Spleen (tissue), 11 donors: ENCODE measurements at regions not wholly inside any gene's neighbourhood (a gene's known extent, or its start where the extent isn't known, plus 50 kb on each side); places are given as distances from the start of the nearest gene placed in this dataset.

ENCODE experiments used
- DNase-seq: peaks from one replicate; pipeline ENCODE4 v3.0.0-alpha.2; 2020
- H3K27ac ChIP-seq, 8 donors: fragments of 200-600 bp; sonication (generic) in 7 of 8; 1 replicate in 4 of 8; 2 replicates in 4 of 8; pipeline versions ENCODE4 v1.5.0 to v1.8.0; 2016 to 2021; ENCODE audit warnings: inconsistent platforms in 4 of 8, mild to moderate bottlenecking in 4 of 8, moderate library complexity in 1 of 8
- H3K27me3 ChIP-seq, 7 donors: fragments of 200-600 bp; sonication (generic) in 6 of 7; replicated peaks in 1 of 7; 1 replicate in 4 of 7; 2 replicates in 3 of 7; pipeline versions ENCODE4 v1.5.0 to v1.8.0; 2016 to 2021; ENCODE audit warnings: inconsistent platforms in 3 of 7, mild to moderate bottlenecking in 1 of 7
- H3K36me3 ChIP-seq, 6 donors: fragments of 200-600 bp; sonication (generic) in 5 of 6; 1 replicate in 4 of 6; 2 replicates in 2 of 6; pipeline versions ENCODE4 v1.5.0 to v1.8.0; 2016 to 2021; ENCODE audit warnings: inconsistent platforms in 2 of 6
- H3K4me1 ChIP-seq, 6 donors: fragments of 200-600 bp; sonication (generic) in 5 of 6; 1 replicate in 3 of 6; 2 replicates in 3 of 6; pipeline versions ENCODE4 v1.5.0 to v1.8.0; 2016 to 2021; ENCODE audit warnings: inconsistent platforms in 3 of 6
- H3K4me3 ChIP-seq, 8 donors: fragments of 200-600 bp; sonication (generic) in 7 of 8; 1 replicate in 4 of 8; 2 replicates in 4 of 8; pipeline versions ENCODE4 v1.5.0 to v1.8.0; 2016 to 2021; ENCODE audit warnings: inconsistent platforms in 4 of 8, mild to moderate bottlenecking in 4 of 8, moderate library complexity in 2 of 8
- H3K9me3 ChIP-seq, 8 donors: fragments of 200-600 bp; sonication (generic) in 7 of 8; 1 replicate in 4 of 8; 2 replicates in 4 of 8; pipeline versions ENCODE4 v1.5.0 to v1.8.0; 2016 to 2021; ENCODE audit warnings: inconsistent platforms in 4 of 8
- POLR2A ChIP-seq, 3 donors: fragments of 450-650 bp; IDR thresholded peaks; one replicate each; pipeline ENCODE4 v1.5.1; 2017; ENCODE audit warnings: antibody characterized with exemption in 3 of 3, mild to moderate bottlenecking in 1 of 3
- POLR2AphosphoS5 ChIP-seq, 3 donors: sonication (generic); formaldehyde crosslinking; IDR thresholded peaks; one replicate each; pipeline ENCODE4 v1.5.1; 2017; ENCODE audit warnings: antibody characterized with exemption in 3 of 3
- WGBS, 5 donors: extraction: QIAGEN DNeasy Blood & Tissue Kit in 3 of 5; methylation state at CpG; one replicate each; pipeline versions ENCODE4 v1.1.5 to v1.1.7; 2013 to 2018; 5-methylcytosine and 5-hydroxymethylcytosine counted together
- intact Hi-C: fragments of 100-400 bp; cut with DNase I; formaldehyde crosslinking; loops from one replicate; pipeline ENCODE4 v1.15.0; 2023; ENCODE audit warnings: low total_unique reads
- TF ChIP-seq, protein P1 (sequence below), 11 experiments: fragments of 200-600 bp in 7 of 11; fragments of 450-650 bp in 4 of 11; sonication (generic) in 4 of 11; IDR thresholded peaks in 8 of 11; conservative IDR thresholded peaks in 3 of 11; 1 replicate in 7 of 11; 2 replicates in 4 of 11; pipeline versions ENCODE4 v1.4.0 to v1.8.0; 2016 to 2021; ENCODE audit warnings: antibody characterized with exemption in 11 of 11, inconsistent platforms in 4 of 11, mild to moderate bottlenecking in 1 of 11
- donor health status: healthy with polysubstance abuse.
- donor health status: DM: no; HTN: no; CAD: no; lungs with moderate emphysema.
- donor health status: DM: no; HTN: no; CAD: no.
- donor health status: Bipolar disorder and iron deficiency.
- donor health status: healthy.
- donor health status: DM: no; HTN: no; CAD: no.
- donor health status: DM: yes; HTN: yes; CAD: no.

DNA sequence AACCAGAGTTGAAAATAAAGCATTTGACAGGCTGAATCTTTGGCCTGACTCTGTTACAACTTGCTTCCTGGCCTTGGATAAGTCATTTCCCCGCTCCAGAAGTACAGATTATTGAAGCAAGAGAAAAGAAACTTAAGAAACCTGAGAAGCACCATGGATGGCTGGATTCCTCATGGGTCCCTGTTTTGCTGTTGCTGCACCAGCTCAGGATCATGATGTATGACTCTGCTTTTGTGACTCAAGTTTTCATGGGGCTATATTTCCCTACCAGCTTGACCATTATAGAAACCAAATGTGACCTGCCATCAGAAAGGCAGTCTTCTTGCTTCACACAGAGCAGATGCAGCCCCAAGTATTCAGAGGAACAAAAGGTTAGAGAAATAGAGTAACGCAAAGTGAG, 921.8 kb downstream of the BCL11B start:
- Histone ChIP-seq H3K4me1 (no peaks in the 10 kb centered on the region), H3K27me3 (no peaks in the 10 kb centered on the region), H3K9me3 (no peaks in the 10 kb centered on the region), H3K27ac (no peak overlapping the region), H3K4me3 (no peak overlapping the region), H3K36me3 (no peaks in the 10 kb centered on the region)
- WGBS, 5 donors: 52 to 88% (median 85%) methylated on average over 2 of the region's 2 CpGs
- intact Hi-C loops: no loop called here
- TF ChIP-seq POLR2AphosphoS5 (IDR thresholded peaks at IDR 0.05): no peak
- TF ChIP-seq POLR2A (IDR thresholded peaks at IDR 0.05): no peak
- TF ChIP-seq, protein P1, sequence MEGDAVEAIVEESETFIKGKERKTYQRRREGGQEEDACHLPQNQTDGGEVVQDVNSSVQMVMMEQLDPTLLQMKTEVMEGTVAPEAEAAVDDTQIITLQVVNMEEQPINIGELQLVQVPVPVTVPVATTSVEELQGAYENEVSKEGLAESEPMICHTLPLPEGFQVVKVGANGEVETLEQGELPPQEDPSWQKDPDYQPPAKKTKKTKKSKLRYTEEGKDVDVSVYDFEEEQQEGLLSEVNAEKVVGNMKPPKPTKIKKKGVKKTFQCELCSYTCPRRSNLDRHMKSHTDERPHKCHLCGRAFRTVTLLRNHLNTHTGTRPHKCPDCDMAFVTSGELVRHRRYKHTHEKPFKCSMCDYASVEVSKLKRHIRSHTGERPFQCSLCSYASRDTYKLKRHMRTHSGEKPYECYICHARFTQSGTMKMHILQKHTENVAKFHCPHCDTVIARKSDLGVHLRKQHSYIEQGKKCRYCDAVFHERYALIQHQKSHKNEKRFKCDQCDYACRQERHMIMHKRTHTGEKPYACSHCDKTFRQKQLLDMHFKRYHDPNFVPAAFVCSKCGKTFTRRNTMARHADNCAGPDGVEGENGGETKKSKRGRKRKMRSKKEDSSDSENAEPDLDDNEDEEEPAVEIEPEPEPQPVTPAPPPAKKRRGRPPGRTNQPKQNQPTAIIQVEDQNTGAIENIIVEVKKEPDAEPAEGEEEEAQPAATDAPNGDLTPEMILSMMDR (IDR thresholded peaks at IDR 0.05 in 8 of 11, conservative IDR thresholded peaks at IDR 0.05 in 3 of 11): no peak
- DNase-seq: no peak

DNA sequence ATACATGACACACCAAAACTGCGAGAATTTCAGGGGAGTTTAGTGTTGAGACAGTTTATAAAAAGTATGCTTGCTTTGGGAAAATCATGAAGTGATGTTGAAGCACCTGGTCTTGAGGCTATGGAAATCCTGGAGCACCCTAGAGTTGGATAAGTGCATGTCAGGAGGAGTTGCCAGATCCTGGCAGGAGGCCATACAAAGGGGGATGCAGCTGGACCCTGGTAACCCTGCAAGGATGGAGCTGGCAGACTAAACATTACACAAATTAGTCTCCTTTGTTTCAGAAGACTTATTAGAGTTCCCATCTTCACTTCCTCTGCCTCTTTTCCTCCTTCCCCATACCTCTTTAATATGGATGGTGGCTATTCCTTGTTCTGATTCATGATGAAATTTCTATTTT, 907.0 kb downstream of the BCL11B start:
- H3K4me1 ChIP-seq: no peaks in the 10 kb centered on the region
- H3K9me3 ChIP-seq: peaks cover 0 to 6% (median 2%) of the 10 kb centered on the region in 8 donors
- intact Hi-C loops: no loop called here
- 71 to 84% (median 75%) methylated on average over 1 of the region's 1 CpG for whole genome bisulfite sequencing, 5 donors
- DNase-seq: no peak
- no peaks in the 10 kb centered on the region for H3K27me3 ChIP-seq
- H3K27ac ChIP-seq: no peak overlapping the region
- no peaks in the 10 kb centered on the region for H3K36me3 ChIP-seq
- H3K4me3 ChIP-seq: no peak overlapping the region
- TF ChIP-seq, protein P1 (IDR thresholded peaks at IDR 0.05 in 8 of 11, conservative IDR thresholded peaks at IDR 0.05 in 3 of 11): no peak
- TF ChIP-seq POLR2AphosphoS5 (IDR thresholded peaks at IDR 0.05) (no peak), POLR2A (IDR thresholded peaks at IDR 0.05) (no peak)

- Histone ChIP-seq H3K27ac (no peak overlapping the region), H3K27me3 (no peaks in the 10 kb centered on the region), H3K36me3 (no peaks in the 10 kb centered on the region), H3K4me3 (no peak overlapping the region), H3K9me3 (peaks cover 0 to 6% (median 2%) of the 10 kb centered on the region in 8 donors), H3K4me1 (no peaks in the 10 kb centered on the region)
- no peak for DNase-seq
- intact Hi-C loops: no loop called here
- TF ChIP-seq POLR2A (IDR thresholded peaks at IDR 0.05): no peak
- TF ChIP-seq, protein P1 (IDR thresholded peaks at IDR 0.05 in 8 of 11, conservative IDR thresholded peaks at IDR 0.05 in 3 of 11): no peak
- TF ChIP-seq POLR2AphosphoS5 (IDR thresholded peaks at IDR 0.05): no peak
- 84 to 96% (median 89%) methylated on average over 6 of the region's 6 CpGs for WGBS, 5 donors
These were observed 905.6 kb downstream of the BCL11B start for GRCh38 chr14:98366429-98366828.

DNA sequence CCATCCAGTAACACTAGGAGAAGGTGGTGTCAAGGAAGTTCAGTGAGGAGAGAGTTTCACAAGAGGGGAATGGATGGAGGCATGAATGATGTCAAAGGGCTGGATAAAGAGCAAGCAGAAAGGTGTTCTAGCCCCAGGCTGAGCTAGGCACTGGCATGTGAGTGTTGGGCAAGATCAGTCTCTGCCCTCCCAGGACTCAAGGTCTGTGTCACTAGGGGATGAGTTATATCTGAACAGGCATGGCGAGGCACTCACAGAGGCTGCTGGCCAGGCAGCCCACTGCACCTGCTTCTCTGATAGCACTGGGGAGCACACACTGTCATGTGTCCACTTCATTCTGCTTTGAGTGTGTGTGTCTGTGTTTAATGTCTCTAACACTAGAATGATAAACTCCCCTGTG, 903.8 kb downstream of the BCL11B start:
- no peaks in the 10 kb centered on the region for H3K36me3 ChIP-seq
- 53 to 89% (median 80%) methylated on average over 1 of the region's 1 CpG for WGBS, 5 donors
- peaks cover 0 to 6% (median 2%) of the 10 kb centered on the region in 8 donors for H3K9me3 ChIP-seq
- TF ChIP-seq, protein P1 (IDR thresholded peaks at IDR 0.05 in 8 of 11, conservative IDR thresholded peaks at IDR 0.05 in 3 of 11): no peak
- TF ChIP-seq POLR2A (IDR thresholded peaks at IDR 0.05) (no peak), POLR2AphosphoS5 (IDR thresholded peaks at IDR 0.05) (no peak)
- H3K27me3 ChIP-seq: no peaks in the 10 kb centered on the region
- intact Hi-C loops: no loop called here
- DNase-seq: no peak
- no peak overlapping the region for H3K27ac ChIP-seq
- H3K4me3 ChIP-seq: no peak overlapping the region
- no peaks in the 10 kb centered on the region for H3K4me1 ChIP-seq
